ENCODE measurements at regions not wholly inside any gene's neighbourhood (a gene's known extent, or its start where the extent isn't known, plus 50 kb on each side); places are given as distances from the start of the nearest gene placed in this dataset.

- ATAC-seq = no peak
- WGBS (ENCODE audit: missing lambda C conversion rate) = 2% methylated on average over 3 of the region's 3 CpGs
- Histone ChIP-seq H3K9me3 (no peaks in the 10 kb centered on the region), H3K4me3 (no peak overlapping the region), H3K4me1 (no peaks in the 10 kb centered on the region), H3K27ac (no peak overlapping the region), H3K4me2 (no peak overlapping the region)
- TF ChIP-seq RAD21 (conservative IDR thresholded peaks at IDR 0.05 in 1 of 2, IDR thresholded peaks at IDR 0.05 in 1 of 2) (no peak), HOXA7 (CRISPR knock-in tag; IDR thresholded peaks at IDR 0.05) (no peak), EHF (CRISPR knock-in tag; IDR thresholded peaks at IDR 0.05) (no peak), EHMT2 (IDR thresholded peaks at IDR 0.05; ENCODE audit: low read depth) (no peak)
- peak; percentile 18 for FAIRE-seq
- CTCF ChIA-PET = no interaction called here
- DNase-seq (ENCODE audit: low read depth in 1 of 2, low spot score in 1 of 2) = no peak
- POLR2A ChIA-PET = no interaction called here
Observed at GRCh38 chr17:52737071-52737470, 578.6 kb upstream of the CA10 start.

GRCh38 chr17:52732841-52733240 lies 574.3 kb upstream of the CA10 start:
- H3K4me1 ChIP-seq = no peaks in the 10 kb centered on the region
- no peaks in the 10 kb centered on the region for H3K9me3 ChIP-seq
- 0% methylated on average over 1 of the region's 1 CpG for WGBS (ENCODE audit: missing lambda C conversion rate)
- POLR2A ChIA-PET = no interaction called here
- no peak overlapping the region for H3K4me2 ChIP-seq
- FAIRE-seq = no peak
- TF ChIP-seq SREBF2 (IDR thresholded peaks at IDR 0.05) = no peak
- TF ChIP-seq MAZ (IDR thresholded peaks at IDR 0.05; ENCODE audit: borderline replicate concordance, low read depth, low read length) = no peak
- TF ChIP-seq TFCP2L1 (CRISPR knock-in tag; IDR thresholded peaks at IDR 0.05) = no peak
- TF ChIP-seq HES2 (IDR thresholded peaks at IDR 0.05) = no peak
- no peak for TF ChIP-seq POLR2AphosphoS2 (conservative IDR thresholded peaks at IDR 0.05; ENCODE audit: low read length)
- no peak for TF ChIP-seq CHD2 (IDR thresholded peaks at IDR 0.05; ENCODE audit: low read length, partially characterized antibody)
- no peak for TF ChIP-seq CHD4 (IDR thresholded peaks at IDR 0.05; ENCODE audit: borderline replicate concordance)
- TF ChIP-seq POLR2A (IDR thresholded peaks at IDR 0.05; ENCODE audit: low read length) = no peak
- TF ChIP-seq HOXB5 (CRISPR knock-in tag; IDR thresholded peaks at IDR 0.05) = no peak
- no peak for TF ChIP-seq RCOR1 (IDR thresholded peaks at IDR 0.05; ENCODE audit: low read depth, low read length)
- no peak for TF ChIP-seq FOXS1 (CRISPR knock-in tag; IDR thresholded peaks at IDR 0.05)
- TF ChIP-seq HOXB13 (CRISPR knock-in tag; IDR thresholded peaks at IDR 0.05; ENCODE audit: low read depth) = no peak
- no peak for TF ChIP-seq CBX8 (IDR thresholded peaks at IDR 0.05)
- TF ChIP-seq RFX5 (IDR thresholded peaks at IDR 0.05) = no peak
- no peak for TF ChIP-seq HMGXB4 (CRISPR knock-in tag; IDR thresholded peaks at IDR 0.05; ENCODE audit: borderline replicate concordance)
- DNase-seq (ENCODE audit: low read depth in 1 of 2, low spot score in 1 of 2) = no peak
- CTCF ChIA-PET = no interaction called here
- no peak overlapping the region for H3K27ac ChIP-seq
- no peak overlapping the region for H3K4me3 ChIP-seq
- ATAC-seq = no peak

- ATAC-seq = no peak
- WGBS (ENCODE audit: missing lambda C conversion rate) = 0% methylated on average over 3 of the region's 3 CpGs
- Histone ChIP-seq H3K4me1 (no peaks in the 10 kb centered on the region), H3K9me3 (peaks cover 2% of the 10 kb centered on the region; the same call in 1 of the 3 replicates), H3K4me2 (no peak overlapping the region), H3K27ac (no peak overlapping the region), H3K4me3 (no peak overlapping the region)
- CTCF ChIA-PET = no interaction called here
- no peak for TF ChIP-seq CEBPB (IDR thresholded peaks at IDR 0.05)
- TF ChIP-seq FOSL2 (IDR thresholded peaks at IDR 0.05) = no peak
- TF ChIP-seq FOSL2 (CRISPR knock-in tag; IDR thresholded peaks at IDR 0.05) = no peak
- TF ChIP-seq RAD21 (conservative IDR thresholded peaks at IDR 0.05 in 1 of 2, IDR thresholded peaks at IDR 0.05 in 1 of 2) = no peak
- no peak for TF ChIP-seq EHMT2 (IDR thresholded peaks at IDR 0.05; ENCODE audit: low read depth)
- TF ChIP-seq RFX5 (IDR thresholded peaks at IDR 0.05) = no peak
- TF ChIP-seq ZC3H11A (IDR thresholded peaks at IDR 0.05) = no peak
- POLR2A ChIA-PET = no interaction called here
- no peak for DNase-seq (ENCODE audit: low read depth in 1 of 2, low spot score in 1 of 2)
- FAIRE-seq = no peak
Observed at GRCh38 chr17:52724578-52724977, 566.1 kb upstream of the CA10 start.

All from A549 (cell line).